Vagina (tissue), 2 donors: ENCODE measurements at regions not wholly inside any gene's neighbourhood (a gene's known extent, or its start where the extent isn't known, plus 50 kb on each side); places are given as distances from the start of the nearest gene placed in this dataset.

Experiments used
- CTCF ChIP-seq, 3 experiments: fragments of 450-650 bp in 2 of 3; fragments of 200-600 bp in 1 of 3; sonication (generic) in 1 of 3; IDR thresholded peaks; one replicate each; pipeline ENCODE4 v1.5.1; 2017 to 2019; ENCODE audit warnings: antibody characterized with exemption in 3 of 3, mild to moderate bottlenecking in 2 of 3, moderate library complexity in 2 of 3
- POLR2AphosphoS5 ChIP-seq, 2 donors: sonication (generic); formaldehyde crosslinking; IDR thresholded peaks; one replicate each; pipeline ENCODE4 v1.9.0; 2017; ENCODE audit warnings: antibody characterized with exemption in 2 of 2, mild to moderate bottlenecking in 2 of 2, low read depth in 1 of 2; ENCODE audit not compliant: insufficient read depth in 1 of 2

- no peak for TF ChIP-seq CTCF (IDR thresholded peaks at IDR 0.05)
- TF ChIP-seq POLR2AphosphoS5 (IDR thresholded peaks at IDR 0.05; ENCODE audit: insufficient read depth in 1 of 2, low read depth in 1 of 2), result no peak
Observed at GRCh38 chr4:4935974-4936373, 76.5 kb downstream of the MSX1 start.
